Activated CD4-positive, alpha-beta T cell treated with anti-CD3 and anti-CD28 coated beads, Interleukin-2, amount 50 U/mL, for 16 hours (primary cell): ENCODE measurements at regions not wholly inside any gene's neighbourhood (a gene's known extent, or its start where the extent isn't known, plus 50 kb on each side); places are given as distances from the start of the nearest gene placed in this dataset.

ENCODE experiments used
- DNase-seq: peaks from one replicate; pipeline ENCODE4 v3.0.0-alpha.2; 2020

DNA sequence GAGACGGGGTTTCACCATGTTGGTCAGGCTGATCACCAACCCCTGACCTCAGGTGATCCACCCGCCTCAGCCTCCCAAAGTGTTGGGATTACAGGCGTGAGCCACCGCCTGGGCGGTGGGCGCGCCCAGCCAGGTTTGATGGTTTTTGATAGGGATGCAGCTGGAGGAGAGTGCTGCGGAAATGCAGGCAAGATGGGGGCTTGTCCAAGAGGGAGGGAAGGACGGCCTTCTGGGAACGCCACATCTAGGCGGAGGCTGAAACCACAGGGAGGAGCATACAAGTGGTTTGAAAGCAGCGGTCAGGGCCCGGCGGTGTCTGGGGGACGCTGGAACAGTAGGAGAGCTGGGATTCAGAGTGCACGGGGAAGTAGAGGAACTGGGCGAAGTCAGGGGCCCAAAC lies 134.6 kb downstream of the VRK1 start:
- DNase-seq, result no peak

GRCh38 chr14:96934638-96935330 lies 137.6 kb downstream of the VRK1 start:
- DNase-seq, result no peak

DNA sequence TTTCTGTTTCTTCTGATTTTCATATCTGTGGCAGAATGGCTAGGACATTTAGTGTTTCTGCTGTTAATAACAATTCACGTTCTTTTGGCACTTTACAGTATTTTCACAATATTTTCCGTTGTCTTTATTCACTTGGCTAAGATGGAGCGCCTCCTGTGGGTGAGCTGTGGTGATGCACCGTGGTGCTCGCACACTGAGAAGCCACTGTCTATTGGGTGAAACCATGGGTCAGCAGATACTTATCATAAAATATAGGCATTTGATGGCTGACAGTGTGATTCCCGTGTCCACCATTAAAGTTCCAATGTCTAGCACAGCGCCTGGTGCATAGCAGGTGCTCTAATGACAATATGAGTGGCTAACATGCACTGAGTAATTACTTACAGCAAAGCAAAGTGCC lies 141.8 kb downstream of the VRK1 start:
- no peak for DNase-seq

DNA sequence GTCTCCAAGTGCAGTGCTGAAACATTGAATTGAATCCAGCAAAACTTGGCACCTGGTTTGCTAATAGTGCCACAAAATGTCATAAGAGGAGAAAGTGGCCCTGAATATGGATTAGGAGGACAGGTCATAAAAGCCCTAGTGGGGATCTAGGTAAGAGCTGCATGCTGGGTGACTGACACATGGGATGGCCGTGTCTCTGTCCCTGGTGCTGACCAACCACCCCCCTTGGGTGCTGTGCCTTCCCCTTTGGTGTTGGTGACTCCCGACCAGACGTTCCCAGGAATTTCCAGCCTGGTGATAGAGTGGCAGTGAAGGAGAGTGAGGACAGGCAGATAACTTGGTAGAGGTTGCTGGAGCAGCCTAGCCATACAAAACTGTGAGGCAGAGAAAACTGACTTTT lies 142.8 kb downstream of the VRK1 start:
- DNase-seq, result no peak

GRCh38 chr14:96944297-96944696 lies 147.1 kb downstream of the VRK1 start:
- DNase-seq, result no peak

GRCh38 chr14:96945721-96946120 lies 148.5 kb downstream of the VRK1 start:
- no peak for DNase-seq

GRCh38 chr14:96949594-96949993 lies 152.4 kb downstream of the VRK1 start:
- no peak for DNase-seq

DNA sequence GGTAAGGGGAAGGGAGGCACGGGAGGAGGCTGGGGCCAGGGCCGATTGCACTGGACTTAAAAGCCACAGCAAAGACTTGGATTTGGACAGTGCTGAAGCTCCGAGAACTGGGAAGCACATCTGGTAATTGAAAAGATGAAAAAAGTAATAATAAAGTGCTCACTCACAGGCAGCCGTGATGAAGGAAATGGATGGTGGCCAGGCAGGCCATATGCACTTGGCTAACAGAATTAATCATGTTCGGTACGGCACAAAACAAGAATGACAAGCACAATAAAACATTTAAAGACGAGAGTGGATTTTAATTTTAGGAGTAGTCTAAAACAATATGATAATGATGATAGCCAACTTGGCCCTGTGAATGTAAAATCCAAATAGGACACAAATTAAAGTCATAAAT lies 154.3 kb downstream of the VRK1 start:
- no peak for DNase-seq

DNA sequence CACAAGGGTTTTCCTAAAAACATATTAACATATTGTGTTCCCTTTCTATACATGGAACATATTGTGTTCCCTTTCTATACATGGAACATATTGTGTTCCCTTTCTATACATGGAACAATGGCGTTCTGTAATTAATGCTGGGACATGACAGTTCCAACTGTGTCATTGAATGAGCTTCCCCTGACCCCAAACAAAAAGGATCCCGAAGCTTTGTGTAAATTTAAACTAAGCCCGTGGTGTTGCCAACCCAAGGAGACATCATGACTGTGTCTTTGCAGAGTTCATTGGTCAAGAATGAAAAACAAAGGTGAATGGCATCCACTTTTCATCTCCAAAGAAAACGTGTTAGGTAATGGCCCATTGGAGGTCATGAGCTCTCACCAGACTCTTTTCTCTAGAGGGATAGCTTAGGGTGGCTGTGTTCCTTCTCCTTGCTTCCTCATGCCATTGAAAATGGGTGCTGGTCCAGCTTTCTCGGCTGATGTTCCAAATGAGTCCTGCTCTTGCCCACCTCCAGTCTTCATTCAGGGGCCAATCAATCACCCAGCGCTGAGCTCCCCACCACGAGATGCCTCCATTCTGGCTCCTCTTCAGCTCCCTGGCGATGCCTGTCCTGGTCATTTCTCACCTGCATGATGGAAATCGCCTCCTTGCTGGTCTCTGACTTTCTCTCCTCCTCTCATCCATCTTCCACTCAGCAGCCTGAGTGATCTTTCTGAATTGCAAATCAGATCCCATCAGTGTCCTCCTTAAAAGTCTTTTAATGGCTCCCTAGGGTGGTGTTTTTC lies 156.1 kb downstream of the VRK1 start:
- no peak for DNase-seq

DNA sequence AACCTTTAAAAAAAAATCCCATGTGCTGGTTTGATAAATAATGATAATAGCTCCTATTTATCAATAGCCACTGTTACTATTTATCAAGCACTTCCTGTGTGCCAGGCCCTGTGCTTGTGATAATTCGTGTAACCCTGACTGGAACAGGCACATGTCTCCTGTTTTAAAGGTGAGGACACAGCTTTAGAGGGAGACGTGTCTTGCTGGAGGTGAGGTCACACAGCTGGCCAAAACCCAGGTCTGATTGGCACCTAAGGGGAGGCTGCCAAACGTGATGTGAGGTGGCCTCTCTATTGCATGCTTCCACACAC lies 156.6 kb downstream of the VRK1 start:
- DNase-seq, result no peak

- DNase-seq, result no peak
Measured at GRCh38 chr14:96956464-96957239, 159.5 kb downstream of the VRK1 start.

DNA sequence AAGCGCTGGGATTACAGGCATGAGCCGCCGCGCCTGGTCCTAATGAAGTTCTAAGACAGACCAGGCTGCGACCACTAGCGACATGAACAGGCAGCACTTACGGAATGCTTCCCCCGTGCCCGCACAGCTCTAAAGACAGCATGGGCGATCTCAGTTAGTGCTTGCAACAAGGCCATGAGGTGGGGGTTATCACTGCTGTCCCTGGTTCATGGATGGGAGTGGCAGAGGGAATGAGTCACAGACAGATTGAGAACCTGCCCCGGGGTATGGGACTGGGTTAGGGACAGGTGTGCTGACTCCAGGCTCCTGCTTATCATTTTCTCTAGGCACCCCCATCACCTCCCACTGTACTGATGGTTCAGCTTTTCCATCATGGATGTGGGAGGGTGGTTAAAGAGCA lies 160.9 kb downstream of the VRK1 start:
- no peak for DNase-seq

GRCh38 chr14:96959992-96960391 lies 162.8 kb downstream of the VRK1 start:
- DNase-seq, result no peak

DNA sequence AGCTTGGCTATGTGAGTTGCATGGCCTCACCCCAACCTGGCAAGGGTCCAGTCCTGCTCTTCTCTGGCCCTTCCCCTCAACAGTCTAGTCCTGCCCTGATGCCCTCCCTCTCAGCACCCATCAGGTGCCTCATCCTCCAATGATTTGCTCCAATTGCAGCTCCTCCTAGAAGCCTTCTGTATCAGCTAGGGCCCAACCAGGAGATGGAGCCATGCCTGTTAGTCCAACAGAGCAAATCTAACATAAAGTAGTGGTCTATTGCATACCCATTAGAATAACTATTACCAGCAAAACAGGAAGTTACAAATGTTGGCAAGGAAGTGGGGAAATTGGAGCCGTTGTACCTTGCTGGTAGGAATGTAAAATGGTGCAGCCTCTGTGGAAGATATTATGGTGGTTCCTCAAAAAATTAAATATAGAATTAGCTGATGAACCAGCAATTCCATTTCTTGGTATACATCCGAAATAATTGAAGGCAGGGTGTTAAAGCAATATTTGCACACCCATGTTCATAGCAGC lies 163.5 kb downstream of the VRK1 start:
- DNase-seq, result no peak

- DNase-seq, result no peak
Measured at GRCh38 chr14:96961895-96962294, 164.7 kb downstream of the VRK1 start.

GRCh38 chr14:96962337-96962736 lies 165.2 kb downstream of the VRK1 start:
- peak; percentile 50 for DNase-seq

- DNase-seq, result no peak
Measured at GRCh38 chr14:96964726-96965415, 167.7 kb downstream of the VRK1 start.

- DNase-seq, result no peak
Measured at GRCh38 chr14:96965885-96966595, 168.9 kb downstream of the VRK1 start.

DNA sequence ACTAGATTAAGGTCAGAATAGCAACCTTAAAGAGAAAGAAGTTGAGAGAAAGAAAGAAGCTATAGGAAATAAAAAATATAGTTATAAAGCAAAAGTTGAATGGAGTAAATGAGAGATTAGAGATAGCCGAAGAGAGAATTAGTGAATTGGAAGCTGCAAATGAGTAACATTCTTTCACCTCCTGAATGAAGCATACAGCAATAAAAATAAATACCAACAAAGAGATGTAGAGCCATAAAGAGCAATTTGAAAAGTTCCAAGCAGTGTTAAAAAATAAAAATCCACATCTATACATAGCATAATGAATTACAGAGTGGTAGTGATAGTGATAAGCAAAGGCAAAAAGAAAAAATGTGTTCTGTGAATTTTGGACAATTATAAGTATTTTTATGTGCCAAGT lies 177.9 kb downstream of the VRK1 start:
- DNase-seq, result no peak

GRCh38 chr14:96978525-96979272 lies 181.5 kb downstream of the VRK1 start:
- no peak for DNase-seq

GRCh38 chr14:96979611-96980074 lies 182.5 kb downstream of the VRK1 start:
- no peak for DNase-seq

DNA sequence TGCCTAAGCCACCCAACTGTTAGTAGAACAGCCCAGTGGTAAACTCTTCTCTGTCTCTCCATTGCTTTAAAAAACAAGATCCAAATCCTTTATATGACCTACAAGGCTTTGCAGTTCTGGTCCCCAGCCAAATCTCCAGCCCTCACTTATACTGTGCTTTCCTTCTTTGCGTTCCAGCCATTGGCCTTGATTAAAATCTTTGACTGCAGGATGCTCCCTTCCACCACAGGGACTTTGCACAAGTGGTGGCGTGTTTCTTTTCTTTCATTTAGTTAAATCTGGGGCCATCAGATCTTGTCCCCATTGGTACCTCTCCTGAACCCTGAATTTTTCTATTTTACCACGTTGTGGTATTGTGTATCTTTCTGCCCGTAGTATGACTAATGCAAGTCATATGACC lies 183.7 kb downstream of the VRK1 start:
- no peak for DNase-seq
